GM13977 (cell line): ENCODE measurements at regions not wholly inside any gene's neighbourhood (a gene's known extent, or its start where the extent isn't known, plus 50 kb on each side); places are given as distances from the start of the nearest gene placed in this dataset.

Source experiments
- DNase-seq: peaks from one replicate; pipeline ENCODE4 v3.0.0; 2012; ENCODE audit warnings: low spot score
- in situ Hi-C: fragments of 300-500 bp; cut with MboI; formaldehyde crosslinking; loops from one replicate; pipeline ENCODE4 v1.12.0; 2022; ENCODE audit warnings: low sequenced_read_pairs, low pct_unique_long_range_greater_than_20kb, mixed read lengths, inconsistent platforms; ENCODE audit not compliant: unreplicated experiment
- TF ChIP-seq, protein P1 (sequence below): IDR thresholded peaks from 2 replicates; pipeline ENCODE4 v1.5.1; 2012; ENCODE audit warnings: mild to moderate bottlenecking, control low read depth; ENCODE audit not compliant: insufficient read depth; ENCODE audit errors: extremely low read depth, missing control alignments

DNA sequence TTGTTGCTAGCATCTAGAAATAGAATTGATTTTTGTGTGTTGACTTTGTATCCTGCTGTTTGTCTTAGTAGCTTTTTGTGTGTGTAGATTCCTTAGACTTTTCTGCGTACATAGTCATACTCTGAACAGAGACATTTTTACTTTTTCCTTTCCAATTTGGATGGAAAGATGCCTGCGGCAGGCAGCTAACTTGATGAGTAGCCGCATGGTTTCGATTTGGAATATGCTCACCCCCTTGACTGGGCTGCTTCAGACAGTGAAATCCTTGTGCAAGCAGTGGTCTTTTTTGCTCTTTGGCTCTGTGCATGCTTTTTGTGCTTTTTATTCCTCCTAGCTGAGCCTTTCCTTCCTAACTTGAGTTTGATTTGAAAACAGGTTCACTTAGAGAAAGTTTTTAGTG is 71.8 kb downstream of the HHEX start:
- in situ Hi-C loops = no loop called here
- no peak for DNase-seq
- TF ChIP-seq, protein P1, sequence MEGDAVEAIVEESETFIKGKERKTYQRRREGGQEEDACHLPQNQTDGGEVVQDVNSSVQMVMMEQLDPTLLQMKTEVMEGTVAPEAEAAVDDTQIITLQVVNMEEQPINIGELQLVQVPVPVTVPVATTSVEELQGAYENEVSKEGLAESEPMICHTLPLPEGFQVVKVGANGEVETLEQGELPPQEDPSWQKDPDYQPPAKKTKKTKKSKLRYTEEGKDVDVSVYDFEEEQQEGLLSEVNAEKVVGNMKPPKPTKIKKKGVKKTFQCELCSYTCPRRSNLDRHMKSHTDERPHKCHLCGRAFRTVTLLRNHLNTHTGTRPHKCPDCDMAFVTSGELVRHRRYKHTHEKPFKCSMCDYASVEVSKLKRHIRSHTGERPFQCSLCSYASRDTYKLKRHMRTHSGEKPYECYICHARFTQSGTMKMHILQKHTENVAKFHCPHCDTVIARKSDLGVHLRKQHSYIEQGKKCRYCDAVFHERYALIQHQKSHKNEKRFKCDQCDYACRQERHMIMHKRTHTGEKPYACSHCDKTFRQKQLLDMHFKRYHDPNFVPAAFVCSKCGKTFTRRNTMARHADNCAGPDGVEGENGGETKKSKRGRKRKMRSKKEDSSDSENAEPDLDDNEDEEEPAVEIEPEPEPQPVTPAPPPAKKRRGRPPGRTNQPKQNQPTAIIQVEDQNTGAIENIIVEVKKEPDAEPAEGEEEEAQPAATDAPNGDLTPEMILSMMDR = no peak

DNA sequence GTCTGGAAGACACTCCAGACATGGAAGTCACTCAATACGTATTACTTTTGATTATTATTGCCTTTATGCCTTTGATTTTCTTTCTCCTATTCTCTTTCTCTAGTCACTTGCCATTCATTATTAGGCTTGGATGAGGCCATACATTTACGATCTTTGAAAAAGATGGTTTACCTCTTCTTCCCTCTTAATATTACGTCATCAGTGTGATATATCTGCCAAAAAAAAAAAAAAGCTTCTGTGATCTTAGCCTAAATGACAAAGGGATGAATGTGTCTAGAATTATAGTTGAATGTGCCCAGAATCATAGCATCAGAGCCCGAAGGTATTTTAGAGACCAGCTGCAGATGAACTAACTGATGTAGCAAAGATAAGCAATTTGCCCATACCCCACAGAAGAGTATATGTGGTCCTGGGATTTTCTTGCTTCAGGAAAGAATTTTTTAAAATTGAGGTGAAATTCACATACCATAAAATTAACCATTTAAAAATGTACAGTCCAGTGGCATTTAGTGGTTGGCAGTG is 73.9 kb downstream of the HHEX start:
- TF ChIP-seq, protein P1 = no peak
- DNase-seq = no peak
- in situ Hi-C loops = no loop called here

DNA sequence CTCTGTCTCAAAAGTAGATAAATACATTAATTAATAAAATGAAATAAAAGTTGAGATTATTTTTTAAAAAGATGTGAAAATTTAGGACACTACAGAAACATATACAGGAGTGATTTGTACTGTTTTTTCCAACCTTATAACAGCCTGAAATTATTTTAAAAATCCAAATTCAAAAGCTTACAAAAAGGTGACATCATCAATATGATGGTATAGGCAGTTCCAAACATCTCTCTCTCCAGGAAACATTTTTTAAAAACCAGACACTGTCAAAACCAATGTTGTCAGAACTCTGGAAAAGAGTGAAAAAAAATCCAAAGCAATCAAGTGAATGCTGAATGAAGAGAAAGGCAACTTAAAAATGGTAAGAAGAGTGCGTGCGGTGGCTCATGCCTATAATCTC is 76.7 kb downstream of the HHEX start:
- DNase-seq = no peak
- in situ Hi-C loops = no loop called here
- TF ChIP-seq, protein P1 = no peak

DNA sequence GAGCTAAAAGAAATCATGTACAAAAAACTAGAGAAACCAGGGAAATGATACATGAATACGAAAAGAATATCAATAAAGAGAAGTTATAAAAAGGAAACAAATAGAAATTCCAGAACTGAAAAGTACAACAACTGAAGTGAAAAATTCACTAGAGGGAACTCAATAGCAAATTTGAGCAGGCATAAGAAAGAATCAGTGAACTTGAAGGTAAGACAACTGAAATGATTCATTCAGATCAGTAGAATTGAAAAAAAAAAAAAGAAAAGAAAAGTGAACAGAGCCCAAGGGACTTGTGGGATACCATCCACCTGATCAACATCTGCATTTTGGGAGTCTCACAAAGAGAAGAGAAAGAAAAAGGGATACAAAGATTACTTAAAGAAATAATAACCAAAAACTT is 78.3 kb downstream of the HHEX start:
- DNase-seq = no peak
- TF ChIP-seq, protein P1 = no peak
- in situ Hi-C loops = no loop called here

DNA sequence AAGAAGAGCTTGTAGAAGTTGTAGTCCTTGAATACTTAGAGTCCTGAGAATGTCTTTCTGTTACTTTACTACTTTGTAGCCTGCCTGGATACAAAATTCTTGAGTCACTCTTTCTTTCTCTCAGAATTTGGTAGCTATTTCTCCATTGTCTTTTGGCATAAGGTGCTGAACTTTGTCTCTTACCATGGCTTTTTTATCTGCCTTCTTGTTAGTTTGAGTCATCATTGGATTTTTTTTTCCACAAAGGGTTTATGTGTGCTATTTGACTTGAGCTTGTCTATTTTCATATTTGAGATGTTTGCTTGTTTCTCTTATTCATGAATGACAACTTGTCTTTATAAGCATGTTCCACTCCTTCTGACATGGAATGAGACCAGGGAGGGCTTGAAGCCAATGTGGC is 74.5 kb upstream of the EXOC6 start:
- in situ Hi-C loops = no loop called here
- DNase-seq = no peak
- TF ChIP-seq, protein P1 = no peak

DNA sequence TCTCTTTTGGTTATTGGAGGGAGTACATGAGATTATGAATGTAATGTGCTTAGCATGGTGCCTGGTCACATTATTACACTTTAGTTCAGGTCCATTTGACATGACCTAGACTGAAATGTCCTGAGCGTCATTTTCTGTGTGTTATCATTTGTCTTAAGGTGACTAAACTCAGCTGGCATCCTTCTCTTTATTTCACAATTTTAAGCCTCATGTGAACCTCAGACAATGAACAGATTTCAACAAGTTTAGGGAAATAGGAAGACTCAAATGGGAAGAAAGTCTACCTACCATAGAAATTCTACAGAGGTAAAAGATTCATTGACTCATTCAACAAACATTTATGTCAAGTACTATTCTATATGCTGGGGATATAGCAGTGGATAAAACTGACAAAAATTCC is 70.2 kb upstream of the EXOC6 start:
- DNase-seq = no peak
- in situ Hi-C loops = no loop called here
- TF ChIP-seq, protein P1 = no peak

DNA sequence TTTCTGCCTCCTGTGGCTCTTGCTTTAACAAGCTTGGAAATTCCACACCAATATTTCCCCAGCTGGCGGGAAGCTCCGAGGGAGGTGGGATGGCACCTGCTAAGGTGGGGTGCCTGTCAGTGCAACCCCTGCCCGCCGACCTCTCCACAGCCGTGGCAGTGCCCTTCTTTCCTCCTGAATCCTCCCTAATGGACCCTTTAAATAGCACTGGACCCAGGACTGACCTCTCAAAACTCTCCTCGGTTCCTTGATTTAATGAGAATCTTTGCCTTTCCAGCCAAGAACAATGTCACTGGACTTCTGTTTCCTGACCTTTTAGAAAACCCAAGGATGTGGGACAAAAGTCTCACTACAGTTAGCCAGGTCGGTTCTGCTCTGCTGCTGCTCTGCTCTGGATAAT is 63.2 kb upstream of the EXOC6 start:
- in situ Hi-C loops = no loop called here
- DNase-seq = no peak
- TF ChIP-seq, protein P1 = no peak
